Fibroblast of pulmonary artery (primary cell): ENCODE measurements at regions not wholly inside any gene's neighbourhood (a gene's known extent, or its start where the extent isn't known, plus 50 kb on each side); places are given as distances from the start of the nearest gene placed in this dataset.

Experiments
- DNase-seq: peaks from one replicate; pipeline ENCODE4 v3.0.0-alpha.2; 2010; ENCODE audit warnings: low read depth
- H3K4me3 ChIP-seq: replicated peaks from 2 replicates; pipeline ENCODE4 v1.5.1; 2011; ENCODE audit warnings: low read depth, mild to moderate bottlenecking, control low read depth, low read length, moderate library complexity
- CTCF ChIP-seq: IDR thresholded peaks from 2 replicates; pipeline ENCODE4 v1.5.1; 2011; ENCODE audit warnings: mild to moderate bottlenecking, control low read depth, low read length, inconsistent platforms; ENCODE audit errors: missing control alignments

GRCh38 chr1:81113688-81114087 is 687.0 kb upstream of the ADGRL2 start:
- DNase-seq: peak; percentile 41
- no peak for TF ChIP-seq CTCF

DNA sequence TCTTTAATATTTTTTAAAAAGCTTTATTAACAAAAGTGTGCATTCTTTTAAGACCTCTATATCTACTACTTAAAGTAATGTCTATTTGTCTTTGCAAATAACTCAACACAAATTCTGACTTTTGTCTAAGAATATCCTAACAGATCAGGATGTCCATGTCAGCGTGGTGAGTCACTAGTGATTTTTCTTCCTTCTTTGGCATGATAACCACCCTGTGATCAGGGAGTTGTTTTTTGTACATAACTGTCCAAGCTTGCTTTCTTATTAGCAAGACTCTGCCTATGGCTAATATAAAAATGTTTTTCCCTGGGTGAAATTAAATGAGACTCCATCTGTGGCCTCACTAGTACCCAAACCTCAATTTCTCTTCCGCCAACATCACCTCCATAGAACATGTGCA is 688.9 kb upstream of the ADGRL2 start:
- no peak for TF ChIP-seq CTCF
- H3K4me3 ChIP-seq: no peak overlapping the region
- DNase-seq: peak; percentile 76

More at GRCh38 chr1:81113688-81114087, 687.0 kb upstream of the ADGRL2 start:
- H3K4me3 ChIP-seq: no peak overlapping the region

DNA sequence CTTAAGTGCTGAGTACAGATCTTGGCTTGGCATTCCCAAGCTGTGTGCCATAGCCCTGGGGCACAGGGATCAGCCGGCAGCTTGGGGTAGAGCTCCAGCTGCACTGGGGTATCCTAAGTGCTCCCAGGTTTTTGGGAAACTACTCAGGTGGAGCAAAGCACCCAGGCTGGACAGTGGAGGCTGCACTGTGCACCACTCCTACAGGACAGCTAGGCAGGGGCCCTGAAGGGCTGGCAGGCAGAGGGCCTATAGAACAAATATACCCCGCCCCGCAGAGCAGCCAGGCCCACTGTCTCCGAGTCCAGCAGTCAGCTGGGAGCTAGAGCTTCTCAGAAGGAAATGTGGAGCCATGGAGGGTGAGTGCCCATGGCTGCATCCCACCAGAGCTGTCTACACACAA is 691.7 kb upstream of the ADGRL2 start:
- no peak overlapping the region for H3K4me3 ChIP-seq
- no peak for TF ChIP-seq CTCF
- no peak for DNase-seq

DNA sequence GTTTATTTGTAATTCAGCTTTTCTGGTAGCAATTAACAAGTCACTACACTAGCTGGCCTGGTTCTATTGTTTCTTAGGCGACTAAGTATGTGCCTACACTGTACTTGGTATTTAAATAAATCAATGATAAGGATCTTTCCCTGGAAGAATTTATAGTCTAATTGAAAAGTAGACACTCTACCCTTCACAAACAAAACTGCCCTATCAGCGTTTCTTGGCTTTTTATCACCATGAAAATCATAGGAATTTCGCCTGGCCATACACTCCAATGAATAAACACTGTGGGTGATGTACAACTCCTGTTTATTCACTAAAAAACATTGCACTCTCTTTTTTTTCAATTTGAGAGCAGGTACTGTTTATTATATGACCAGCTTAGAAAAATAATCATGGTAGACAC is 702.9 kb upstream of the ADGRL2 start:
- no peak overlapping the region for H3K4me3 ChIP-seq
- no peak for DNase-seq
- no peak for TF ChIP-seq CTCF

DNA sequence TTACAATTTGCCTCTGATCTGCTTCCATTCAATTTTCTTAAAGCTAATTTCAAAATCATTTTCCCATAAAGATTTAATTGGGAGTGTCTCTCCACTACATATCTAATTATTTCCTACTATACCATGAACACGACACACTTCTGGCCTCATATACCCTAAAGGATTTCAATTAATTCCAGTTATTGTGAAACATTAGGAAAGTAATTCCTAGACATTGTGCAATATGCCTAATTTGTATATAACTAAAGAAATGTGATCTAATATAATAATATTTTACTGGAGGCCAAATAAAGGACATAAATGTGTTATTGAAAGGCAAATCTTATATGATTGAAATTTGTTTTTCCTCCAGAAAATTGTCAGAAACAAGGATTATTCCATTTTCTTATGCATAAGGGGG is 727.2 kb upstream of the ADGRL2 start:
- no peak for DNase-seq
- no peak overlapping the region for H3K4me3 ChIP-seq
- TF ChIP-seq CTCF: no peak

GRCh38 chr1:81071969-81072753 is 728.6 kb upstream of the ADGRL2 start:
- no peak for TF ChIP-seq CTCF
- DNase-seq: no peak
- no peak overlapping the region for H3K4me3 ChIP-seq
